Inferior parietal cortex (tissue), 1 donor: ENCODE measurements at regions not wholly inside any gene's neighbourhood (a gene's known extent, or its start where the extent isn't known, plus 50 kb on each side); places are given as distances from the start of the nearest gene placed in this dataset.
"Not testable (repeated sequence)": the region's sequence is repeated elsewhere in the genome, so short reads cannot be mapped to it uniquely, and the experiment has no call there.

Source experiments
- DNase-seq: peaks from one replicate; pipeline ENCODE4 v3.0.0-alpha.2; 2016; ENCODE audit errors: extremely low spot score

DNA sequence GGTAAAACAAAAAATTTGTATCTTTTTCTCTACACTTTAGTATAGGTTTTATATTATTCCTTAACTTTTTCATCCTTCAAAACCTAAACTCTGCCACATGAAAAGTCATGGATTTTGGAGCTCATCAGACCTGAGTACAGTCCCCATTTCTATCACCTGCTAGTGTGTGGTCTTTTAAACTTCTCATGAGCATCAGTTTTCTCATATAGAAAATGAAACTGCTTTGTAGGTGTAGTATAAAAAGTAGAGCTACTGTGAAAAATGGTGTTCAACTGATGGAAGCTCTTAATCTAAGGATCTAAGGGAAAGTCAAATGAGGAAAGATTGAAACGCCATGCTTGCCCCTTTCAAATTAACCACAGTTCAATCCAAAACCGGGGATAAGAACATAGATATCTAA is 686.5 kb downstream of the MECOM start:
- no peak for DNase-seq

DNA sequence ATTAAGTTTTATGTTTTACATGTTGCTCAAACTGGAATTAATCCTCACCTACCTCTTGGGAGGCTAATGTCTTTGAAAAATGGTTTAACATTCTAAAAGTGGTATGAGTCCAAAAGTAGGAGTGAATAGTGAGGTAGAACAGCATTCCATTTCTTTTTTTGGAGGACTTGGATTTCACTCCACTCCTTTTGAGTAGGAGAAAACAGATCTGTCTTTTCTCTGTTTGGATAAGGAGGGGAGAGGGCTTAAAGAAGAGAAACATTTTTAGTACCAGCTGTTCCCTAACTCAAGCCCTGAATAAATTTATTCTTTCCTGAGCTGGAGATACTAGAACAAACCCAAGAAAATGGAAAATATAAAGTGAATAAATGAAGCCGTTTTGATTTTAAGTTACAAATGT is 687.9 kb downstream of the MECOM start:
- DNase-seq, result no peak

DNA sequence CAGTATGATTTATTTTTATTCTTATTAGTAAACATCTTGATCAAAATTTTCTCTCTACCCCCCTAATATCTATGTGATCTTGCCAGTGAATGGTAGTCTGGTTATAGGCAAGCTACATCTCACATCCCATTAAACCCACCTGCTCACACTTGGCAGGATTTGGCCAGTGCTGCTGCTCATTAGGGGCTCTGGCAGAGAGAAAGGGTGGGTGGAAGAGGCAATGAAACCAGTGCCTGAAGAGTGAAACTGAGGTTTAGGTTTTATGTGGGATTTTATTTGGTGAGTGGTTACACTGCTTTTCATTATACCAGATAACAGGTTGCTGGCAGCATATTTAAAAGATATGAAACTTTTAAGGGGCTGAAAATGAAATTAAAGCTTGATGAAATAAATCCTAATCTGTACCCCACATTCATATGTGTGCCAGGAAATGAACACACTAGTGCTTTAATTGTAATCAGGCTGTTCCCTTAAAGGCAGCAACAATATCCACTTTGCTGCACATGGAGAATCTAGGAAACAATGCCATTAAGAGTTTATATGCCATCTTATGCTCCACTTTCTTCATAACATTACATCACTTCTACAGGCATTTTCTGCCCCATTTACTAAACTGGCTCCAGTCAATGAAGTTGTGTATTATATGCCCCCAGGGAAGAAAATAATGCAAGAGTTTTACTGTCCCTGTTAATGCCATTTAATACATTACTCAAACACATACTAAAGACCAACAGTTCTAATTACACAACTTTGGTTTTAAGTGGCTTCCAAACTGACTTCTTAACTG is 688.7 kb downstream of the MECOM start:
- DNase-seq, result no peak

DNA sequence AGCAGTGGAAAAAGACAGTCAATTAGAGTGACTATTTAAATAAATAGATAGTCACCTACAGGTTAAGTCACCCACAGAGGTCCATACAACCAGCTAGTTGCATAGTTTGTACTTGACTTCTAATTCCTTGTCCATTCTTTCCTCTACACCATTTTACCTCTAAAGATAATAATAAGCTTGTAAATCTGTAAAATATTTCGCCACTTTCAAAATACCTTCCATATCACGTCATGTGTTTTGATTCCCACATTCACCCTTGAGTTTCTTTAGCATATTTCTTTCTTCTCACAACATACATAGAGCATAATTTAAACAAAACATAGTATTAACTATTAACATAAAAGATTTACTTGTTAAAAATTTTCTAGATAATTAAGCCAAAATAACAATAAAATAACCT is 689.6 kb downstream of the MECOM start:
- DNase-seq, result no peak

DNA sequence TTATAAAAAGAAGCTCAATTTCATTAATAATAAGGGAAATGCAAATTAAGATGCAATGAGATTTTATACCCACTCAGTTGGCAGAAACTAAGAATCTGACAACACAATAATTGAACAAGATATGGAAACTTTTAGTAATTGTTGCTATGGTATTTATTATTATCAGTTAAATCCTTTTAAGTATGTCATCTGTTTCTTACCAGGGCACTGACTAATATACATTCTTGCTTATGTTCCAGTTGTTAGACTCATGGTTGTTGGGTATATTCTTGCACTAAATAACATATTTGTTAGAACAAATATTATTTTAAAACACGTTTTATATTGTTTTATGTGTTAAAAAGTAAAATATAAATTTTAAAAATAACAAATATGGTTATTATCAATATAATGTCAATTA is 690.3 kb downstream of the MECOM start:
- no peak for DNase-seq

DNA sequence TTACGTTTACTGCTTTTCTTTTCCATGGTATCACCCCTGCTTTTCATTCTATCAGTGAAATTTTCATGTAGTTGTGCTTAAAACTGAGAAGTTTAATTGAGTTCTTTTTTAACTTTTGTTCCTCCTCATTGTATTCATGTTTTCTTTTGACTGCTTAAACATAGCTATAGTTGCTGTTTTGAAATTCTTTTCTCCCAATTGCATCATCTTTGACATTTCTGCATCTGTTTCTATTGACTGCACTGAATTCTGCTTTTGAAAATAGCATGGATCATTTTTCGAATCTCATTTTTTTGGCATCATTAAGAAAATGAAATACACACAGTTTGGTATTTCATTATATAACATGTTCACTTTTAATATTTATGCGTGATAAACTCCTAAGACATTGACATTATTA is 694.9 kb downstream of the MECOM start:
- DNase-seq, result no peak

DNA sequence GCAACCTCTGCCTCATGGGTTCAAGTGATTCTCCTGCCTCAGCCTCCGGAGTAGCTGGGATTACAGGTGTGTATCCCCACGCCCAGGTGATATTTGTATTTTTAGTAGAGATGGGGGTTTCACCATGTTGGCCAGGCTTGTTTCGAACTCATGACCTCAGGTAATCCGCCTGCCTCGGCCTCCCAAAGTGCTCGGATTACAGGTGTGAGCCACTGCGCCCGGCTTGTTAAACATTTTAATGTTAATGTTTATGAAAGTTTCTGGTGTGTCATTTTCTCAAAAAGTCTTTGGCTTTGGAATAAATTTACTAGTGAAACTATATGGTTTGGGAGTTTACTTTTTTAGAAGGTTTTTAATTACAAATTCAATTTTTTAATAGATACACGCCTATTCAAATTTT is 698.8 kb downstream of the MECOM start:
- DNase-seq, result no peak

DNA sequence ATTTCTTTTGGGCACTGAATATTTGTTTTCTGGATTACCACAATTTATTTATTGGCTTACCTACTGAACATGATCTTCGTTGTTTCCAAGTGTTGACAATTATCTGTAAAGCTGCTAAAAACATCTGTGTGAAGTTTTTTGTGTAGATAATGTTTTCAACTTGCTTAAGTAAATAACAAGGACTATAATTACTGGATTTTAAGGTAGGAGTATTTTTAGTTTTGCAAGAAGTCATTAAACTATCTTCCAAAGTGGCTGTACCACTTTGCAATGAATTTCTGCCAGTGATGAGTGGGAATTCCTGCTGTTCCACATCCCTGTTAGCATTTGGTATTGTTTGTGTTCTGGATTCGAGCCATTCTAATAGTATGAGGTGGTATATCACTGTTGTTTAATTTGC is 702.2 kb downstream of the MECOM start:
- no peak for DNase-seq

DNA sequence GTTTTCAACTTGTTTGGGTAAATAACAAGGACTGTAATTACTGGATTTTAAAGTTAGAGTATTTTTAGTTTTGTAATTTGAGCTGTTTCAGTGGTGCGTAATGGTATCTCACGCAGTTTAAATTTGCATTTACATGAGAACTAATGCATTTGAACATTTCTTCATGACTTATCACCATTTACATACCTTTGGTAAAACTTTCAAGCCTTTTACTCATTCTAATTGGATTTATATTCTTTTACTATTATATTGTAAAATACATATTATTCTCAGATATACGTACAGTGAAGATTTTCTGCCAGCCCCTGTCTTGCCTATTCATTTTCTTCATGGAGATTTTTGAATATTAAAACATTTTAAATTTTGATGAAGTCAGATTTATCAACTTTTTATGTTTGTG is 703.8 kb downstream of the MECOM start:
- no peak for DNase-seq

DNA sequence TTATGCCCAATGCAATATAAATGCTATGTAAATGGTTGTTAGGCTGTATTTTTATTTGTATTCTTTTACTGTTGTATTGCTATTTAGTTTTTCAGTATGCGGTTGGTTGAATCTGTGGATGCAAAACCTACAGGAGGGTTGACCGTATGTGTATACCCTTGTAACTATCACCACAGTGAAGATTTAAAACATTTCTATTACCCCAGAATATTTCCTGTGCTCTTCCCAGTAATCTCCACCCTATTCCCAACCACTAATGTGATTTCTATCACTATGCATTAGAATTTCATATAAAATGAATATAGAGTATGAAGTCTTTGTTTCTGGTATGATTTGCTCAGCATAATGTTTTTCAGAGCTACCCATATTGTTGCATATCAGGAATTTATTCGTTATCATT is 705.0 kb downstream of the MECOM start:
- no peak for DNase-seq

DNA sequence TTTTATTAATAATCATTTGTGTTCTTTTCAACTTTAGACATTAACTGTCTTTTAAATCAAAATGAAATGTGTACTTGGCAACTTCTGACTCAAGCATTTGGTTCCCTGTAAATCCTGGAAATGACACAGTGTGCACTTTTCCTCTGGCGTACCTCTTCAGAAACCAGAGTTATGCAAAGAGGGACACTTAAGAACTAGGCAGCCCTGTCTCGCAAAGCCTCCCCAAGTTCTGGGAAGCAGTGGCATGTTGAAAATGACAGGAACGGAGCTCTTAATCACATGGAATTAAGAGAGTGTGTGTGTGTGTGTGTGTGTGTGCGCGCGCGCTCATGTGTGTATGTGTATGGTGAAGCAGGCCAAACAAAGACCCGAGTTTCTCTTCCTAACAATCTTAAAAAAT is 707.4 kb downstream of the MECOM start:
- DNase-seq, result no peak

DNA sequence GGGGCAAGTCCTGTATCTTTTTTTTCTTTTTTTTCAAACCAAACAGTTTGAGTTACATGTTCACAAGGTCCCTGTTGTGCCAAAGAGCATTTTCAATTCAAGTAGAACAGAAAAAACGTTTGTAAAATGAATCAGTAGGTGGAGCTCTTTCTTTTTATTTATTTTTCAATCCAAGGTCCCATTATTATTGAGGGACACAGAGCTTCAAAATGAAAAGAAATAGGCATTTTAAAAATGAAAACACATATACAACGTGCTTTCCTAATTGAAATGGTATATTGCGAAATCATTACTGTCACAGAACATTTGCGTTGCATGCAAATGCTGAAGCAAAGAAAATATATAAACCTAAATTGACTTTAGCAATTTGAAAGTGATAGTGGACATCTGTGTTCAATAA is 711.0 kb downstream of the MECOM start:
- DNase-seq, result peak; percentile 22

DNA sequence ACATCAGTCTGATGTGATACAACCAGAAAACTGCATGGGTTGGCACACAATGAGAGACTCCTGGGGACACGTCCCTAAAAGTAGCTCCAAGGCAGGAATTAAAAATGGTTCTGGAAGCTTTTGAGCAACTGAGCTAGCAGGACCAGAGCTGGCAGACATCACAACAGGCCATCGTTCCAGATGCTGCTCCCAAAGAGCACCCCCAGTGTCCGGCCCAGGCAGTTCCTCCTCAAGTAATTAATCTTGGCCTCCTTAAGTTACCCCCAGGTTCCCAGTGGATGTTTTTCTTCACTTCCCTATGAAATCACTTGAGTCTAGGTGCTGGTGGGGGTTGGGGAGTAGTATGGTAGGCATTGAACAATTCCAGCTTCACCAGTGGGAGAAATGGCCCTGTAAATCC is 711.6 kb downstream of the MECOM start:
- no peak for DNase-seq

DNA sequence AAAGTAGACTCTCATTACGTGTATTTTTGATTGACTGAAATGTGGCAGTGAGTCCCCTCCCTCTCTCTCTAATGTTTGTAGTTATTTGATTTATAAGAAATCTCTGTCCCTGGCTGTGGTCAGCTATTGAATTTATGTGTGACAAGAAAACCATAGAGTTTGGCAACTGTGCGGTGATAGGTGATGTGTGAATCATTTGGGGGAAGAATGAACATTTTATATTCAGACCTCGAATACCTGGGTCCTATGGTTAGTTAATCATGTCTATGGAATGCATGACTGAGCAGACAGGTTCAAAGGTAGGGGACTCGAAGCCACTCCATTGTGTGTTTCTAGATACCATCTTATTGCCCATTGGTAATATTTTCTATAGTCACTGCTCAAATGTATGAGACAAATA is 712.1 kb downstream of the MECOM start:
- DNase-seq, result no peak

DNA sequence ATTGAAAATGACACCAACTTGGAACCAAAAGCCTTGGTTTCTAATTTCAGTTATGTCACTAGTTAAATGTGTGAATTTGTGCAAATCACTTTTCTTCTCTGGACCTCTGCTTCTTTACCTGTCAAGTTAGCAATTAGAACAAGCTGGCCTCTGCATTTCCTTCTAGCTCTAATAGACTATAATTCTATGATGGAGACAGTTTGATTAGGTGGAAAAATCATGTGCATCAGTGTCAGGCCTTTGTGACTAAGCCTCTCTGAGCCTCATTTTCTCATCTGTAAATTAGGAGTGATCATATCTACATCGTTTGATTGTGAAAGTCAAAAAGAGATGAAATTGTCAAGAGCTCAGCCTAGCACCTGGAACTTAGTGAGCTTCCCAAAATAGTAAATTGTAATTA is 712.9 kb downstream of the MECOM start:
- no peak for DNase-seq

DNA sequence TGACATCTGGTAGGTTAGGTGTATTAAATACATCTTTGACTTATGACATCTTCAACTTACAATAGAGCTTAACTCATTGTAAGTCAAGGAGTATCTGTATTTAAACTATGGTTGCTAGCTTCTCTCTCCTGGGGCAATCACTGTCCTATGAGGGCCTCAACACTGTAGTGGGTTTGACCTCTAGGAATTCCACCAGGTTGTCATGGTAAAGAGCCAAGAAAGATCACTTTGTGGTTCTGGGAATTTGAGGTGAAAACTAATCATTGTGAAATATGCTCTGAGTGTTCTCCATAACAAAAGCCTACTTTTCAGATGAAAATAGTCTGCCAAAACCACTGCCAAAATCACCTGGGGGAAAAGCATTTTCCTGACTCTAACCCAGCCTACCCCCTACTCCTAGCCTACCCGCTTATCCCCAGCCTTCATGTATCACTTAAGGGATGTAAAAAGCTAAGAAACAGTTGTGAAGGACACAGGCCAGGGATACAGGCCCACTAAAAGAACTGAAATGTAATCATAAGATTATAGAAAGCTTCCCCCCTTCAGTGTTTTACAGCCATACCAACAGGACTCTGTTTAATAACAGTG is 723.8 kb downstream of the MECOM start:
- DNase-seq, result no peak

DNA sequence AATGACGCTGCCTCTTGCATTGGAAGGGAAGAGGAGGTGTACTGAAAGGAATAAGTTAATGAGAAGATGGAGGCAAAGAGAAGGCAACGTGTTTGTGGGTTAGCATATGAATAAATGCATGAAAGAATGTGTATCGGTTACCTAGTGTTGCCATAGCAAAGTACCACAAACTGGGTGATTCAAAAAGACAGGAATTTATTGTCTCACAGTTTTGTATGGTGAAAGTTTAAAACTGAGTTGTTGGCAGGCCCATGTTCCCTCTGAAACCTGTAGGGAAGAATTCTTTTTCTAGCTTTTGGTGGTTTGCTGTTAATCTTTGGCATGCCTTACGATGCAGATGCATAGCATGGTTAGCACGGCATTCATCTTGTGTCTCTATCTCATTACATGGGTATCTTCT is 729.9 kb downstream of the MECOM start:
- DNase-seq, result no peak

DNA sequence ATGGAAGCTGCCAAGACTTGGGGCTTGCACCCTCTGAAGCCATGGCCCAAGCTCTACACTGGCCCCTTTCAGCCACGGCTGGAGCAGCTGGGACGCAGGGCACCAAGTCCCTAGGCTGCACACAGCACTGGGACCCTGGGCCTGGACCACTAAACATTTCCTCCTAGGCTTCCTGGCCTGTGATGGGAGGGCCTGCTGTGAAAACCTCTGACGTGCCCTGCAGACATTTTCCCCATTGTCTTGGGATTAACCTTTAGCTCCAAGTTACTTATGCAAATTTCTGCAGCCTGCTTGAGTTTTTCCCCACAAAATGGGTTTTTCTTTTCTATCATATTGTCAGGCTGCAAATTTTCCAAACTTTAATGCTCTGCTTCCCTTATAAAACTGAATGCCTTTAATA is 733.5 kb downstream of the MECOM start:
- not testable (repeated sequence) for DNase-seq

DNA sequence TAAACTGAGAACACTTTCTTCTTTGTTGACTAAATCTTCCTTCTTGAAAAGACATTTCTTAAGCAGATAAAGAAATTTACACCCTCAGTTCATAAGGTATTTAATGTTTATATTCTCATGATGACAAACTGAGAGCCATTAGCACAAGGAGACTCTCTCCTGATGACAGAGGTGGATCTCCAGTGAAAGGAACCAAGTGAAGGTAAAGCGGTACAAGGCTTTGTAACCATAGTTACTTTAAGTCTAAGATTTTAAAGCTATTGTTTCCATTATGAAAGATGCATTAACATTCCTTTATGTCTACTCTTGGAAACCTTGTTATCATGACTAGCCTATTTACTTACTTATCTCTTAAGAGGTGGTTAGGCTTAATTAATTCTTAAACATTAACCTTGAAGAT is 737.1 kb downstream of the MECOM start:
- no peak for DNase-seq

DNA sequence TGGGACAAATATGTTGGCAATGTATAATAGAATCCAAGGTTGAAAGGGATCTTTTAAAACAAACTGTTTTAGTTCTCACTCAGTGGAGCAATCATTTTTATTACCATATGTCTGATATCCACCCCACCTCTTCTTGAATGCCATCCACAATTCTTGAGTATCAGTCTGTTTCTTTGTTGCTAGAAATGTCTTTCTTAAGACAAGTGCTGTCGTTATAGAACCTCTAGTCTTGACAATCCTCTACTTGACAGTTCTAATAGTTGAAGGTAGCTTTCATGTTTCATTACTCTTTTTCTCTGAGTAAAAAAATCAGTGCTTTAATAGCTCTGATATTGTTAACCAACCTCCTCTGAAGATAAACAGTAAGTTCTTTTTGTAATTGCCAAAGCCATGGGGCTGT is 737.9 kb downstream of the MECOM start:
- DNase-seq, result no peak

DNA sequence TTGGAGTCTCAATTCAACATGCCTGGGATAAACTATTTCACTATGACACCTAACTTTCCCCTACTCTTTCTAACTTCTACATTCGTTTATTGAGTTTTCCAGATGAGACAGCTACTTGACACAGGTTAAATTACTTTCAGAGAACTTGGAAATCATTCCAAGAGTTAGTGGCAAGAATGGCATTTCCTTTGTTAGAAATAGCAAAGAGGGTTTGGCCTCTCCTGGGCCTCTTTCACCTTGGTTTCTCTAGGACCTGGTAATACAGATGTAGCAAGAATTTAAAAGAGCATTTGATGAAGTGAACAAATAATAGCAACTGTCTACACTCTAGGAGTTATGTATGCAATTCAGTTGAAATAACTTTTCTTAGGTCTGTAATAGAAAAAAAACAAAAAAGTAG is 748.9 kb downstream of the MECOM start:
- DNase-seq, result no peak

DNA sequence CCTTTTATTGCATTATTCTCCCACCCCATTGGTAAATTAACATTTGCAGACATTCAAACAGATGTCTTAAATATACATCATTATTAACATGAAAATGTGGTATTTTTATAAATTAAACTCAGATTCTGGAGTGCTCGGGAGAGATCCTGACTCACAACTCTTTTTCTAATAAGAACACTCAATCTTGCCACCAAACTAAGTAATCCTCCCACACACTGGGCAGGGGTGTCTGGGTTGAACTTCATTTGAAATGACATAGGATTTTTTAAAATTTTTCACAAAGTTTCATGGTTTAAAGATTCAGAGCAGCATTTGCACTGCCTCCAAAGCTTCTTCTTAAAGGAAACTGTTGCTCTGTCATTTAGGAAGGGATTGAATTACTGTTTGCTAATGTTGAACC is 754.3 kb downstream of the MECOM start:
- DNase-seq, result no peak

DNA sequence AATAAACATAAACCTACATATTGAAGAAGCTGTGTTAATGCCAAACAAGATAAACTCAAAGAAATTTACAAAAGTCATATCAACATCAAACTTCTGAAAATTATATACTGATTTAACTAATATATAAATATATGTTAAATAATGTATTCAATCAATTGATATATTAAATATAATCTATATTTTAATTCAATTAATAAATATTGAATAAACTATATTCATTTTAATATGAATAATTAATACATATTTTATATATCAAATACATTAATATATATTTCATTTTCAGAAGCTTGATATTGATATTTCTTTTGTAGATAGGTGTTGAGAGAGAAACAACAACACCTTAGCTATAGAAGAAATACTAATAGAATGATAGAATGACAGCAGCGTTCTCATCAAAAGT is 768.1 kb downstream of the MECOM start:
- DNase-seq, result no peak

DNA sequence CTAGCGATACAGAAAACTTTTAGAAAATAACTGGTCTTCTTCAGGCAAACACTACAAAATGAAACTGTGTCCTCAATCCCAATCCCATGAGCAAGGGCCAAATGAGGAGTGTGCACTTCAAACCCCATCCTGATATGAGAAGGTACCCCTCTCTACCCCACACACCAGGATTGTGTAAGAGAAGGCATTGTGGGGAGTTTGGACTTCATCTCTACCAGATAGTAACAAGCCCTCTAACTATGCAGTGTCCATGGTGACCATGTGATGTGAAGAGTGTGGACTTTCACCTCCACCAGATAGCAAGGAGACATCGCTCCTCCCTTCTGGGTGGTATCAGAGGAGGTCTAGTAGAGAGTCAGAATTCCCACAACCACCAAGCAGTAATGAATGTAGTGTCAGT is 769.3 kb downstream of the MECOM start:
- no peak for DNase-seq
